AML-193 (cell line): ENCODE measurements at regions not wholly inside any gene's neighbourhood (a gene's known extent, or its start where the extent isn't known, plus 50 kb on each side); places are given as distances from the start of the nearest gene placed in this dataset.
"Not testable (repeated sequence)": the region's sequence is repeated elsewhere in the genome, so short reads cannot be mapped to it uniquely, and the experiment has no call there.

ENCODE experiments used
- DNase-seq, 2 experiments: peaks; one replicate each; lab custom pipeline; 2025; lab: John Stamatoyannopoulos, UW

DNA sequence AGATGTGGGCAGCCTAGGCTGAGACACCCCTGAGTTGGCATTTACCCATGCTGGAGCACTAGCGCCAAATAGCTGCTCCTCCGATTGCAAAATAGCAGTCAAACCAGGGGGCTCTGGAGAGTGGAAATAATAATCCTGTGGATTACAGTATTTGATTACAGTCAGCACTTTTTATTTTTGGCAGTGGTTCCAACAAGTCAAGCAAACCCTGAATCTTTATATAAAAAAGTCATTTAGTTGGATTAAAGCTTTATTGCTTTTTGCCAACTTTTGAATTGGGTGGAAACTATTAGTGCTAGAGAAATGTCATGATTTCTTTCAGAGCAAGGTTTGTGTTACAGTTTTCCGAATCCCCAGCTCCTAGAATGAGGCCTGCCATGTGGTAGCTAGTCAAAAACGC is 99.3 kb upstream of the FAM20A start:
- DNase-seq: no peak

DNA sequence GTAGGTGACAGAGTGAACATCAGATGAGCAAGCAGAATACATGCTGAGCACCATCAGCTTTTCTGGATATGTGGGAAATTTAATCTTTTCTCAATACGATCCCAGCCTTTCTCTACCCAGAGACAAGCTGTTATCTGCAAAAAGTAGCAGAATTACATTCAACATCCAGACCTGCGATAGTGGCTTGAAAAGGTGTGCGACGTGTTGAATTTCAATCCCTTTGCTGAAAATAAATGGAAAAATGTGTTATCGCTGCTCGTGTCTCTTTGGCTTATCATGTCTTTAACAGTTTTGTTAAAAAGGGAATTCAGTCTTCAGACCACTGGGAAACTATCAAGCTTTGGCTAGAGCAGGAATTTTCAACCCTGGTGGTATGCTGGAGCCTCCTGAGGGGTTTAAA is 98.8 kb upstream of the FAM20A start:
- no peak for DNase-seq

DNA sequence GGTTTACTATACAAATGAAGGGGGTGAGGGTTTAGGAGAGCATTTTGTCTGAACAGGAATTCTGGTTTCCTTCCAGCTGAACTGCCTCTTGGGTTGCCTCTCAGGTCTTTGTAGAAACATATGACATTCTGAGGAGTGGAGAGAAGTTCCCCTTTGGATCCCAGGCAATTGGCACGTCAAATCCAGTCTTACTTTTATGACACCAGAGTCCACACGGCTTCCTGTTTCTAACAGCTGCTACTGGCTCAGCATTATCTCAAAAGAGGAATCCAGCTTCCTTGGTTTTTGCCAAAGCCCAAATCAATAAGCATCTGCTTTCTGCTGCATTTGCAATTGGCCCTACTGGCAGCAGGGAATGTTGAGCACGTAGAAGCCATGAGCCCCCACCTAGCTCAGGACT is 97.6 kb upstream of the FAM20A start:
- DNase-seq: no peak

- DNase-seq: peak in 1 of 2 experiments; percentile 22
Observed at GRCh38 chr17:68697850-68698361, 96.7 kb upstream of the FAM20A start.

- DNase-seq: no peak
Observed at GRCh38 chr17:68695659-68696058, 94.5 kb upstream of the FAM20A start.

GRCh38 chr17:68694791-68695485 is 93.8 kb upstream of the FAM20A start:
- DNase-seq: no peak

- no peak for DNase-seq
Observed at GRCh38 chr17:68693896-68694295, 92.7 kb upstream of the FAM20A start.

DNA sequence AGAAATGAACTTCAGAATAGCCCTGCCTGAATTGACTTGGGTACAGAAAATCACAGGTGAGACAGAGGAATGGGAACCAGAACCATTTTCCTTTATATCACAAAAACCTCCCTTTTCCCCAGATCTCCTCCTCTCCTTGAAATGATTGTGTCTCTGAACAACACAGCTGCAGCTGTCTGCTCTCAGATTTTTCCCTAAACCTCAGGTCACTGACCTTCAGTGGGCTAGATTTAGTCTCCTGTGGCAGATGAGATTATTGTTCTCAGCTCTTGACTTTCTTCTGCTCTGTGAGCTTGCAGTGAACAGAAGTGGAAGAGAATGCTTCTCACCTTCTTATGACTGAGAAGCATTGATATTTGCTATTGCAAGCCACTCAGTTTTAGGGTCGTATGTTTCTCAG is 92.3 kb upstream of the FAM20A start:
- no peak for DNase-seq

DNA sequence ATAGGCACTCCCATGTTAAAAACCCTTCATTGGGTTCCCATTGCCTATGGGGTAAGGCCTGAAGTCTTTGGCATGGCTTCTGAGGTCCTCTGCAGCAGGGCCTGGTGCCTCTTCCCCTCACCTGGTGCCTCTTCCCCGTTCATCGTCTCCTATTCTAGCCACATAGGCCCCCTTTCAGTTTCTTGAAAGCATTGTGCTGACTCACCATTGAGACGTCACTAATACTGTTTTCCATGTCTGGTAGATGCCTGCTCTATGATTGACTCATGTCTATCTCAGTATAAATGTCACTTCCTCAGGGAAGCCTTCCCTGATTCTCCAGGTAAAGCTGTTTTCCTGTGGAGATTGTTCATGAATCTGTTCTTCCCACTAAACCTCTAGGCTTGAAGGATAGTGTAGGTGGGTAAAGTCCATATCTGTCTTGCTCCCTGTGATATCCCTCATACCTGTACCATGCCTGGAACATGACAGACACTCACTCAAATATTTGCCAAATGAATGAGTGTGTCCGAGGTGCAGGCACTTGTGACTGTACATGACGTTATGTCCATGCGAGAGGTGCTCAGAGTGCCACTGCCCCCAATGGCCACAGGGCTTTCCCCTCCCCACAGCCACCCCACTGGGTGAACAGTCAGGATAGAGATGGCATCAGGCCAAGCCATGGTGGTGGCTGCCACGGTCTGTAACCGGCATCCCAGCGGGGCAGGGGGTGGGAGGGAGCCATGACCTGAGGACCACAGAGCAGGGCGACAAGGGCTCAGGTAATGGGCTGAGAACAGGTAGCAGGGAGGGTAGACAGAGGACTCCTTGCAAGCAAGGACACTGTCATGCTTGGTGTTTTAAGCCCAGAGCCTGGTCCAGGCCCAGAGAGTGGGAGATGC is 85.2 kb upstream of the FAM20A start:
- DNase-seq: no peak

GRCh38 chr17:68684949-68685357 is 83.8 kb upstream of the FAM20A start:
- no peak for DNase-seq

DNA sequence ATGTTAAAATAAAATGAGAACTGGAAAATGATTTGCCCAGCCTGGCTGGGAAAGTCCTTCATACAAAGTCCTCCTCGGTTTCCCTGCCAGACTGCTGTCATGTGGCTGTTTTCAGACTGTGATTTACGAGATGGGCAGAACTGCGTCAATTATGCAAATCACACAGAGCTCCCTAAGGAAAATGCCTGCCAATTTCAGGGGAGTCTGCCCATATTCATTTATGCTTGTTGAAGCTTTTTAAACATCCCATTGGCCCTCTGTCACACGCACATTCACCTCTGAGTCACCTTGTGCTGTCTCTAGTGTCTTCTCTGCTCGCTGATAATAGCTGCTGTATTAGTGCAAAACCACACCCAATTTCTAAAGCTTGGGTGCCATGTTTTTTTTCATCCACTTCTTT is 81.7 kb upstream of the FAM20A start:
- DNase-seq: no peak

DNA sequence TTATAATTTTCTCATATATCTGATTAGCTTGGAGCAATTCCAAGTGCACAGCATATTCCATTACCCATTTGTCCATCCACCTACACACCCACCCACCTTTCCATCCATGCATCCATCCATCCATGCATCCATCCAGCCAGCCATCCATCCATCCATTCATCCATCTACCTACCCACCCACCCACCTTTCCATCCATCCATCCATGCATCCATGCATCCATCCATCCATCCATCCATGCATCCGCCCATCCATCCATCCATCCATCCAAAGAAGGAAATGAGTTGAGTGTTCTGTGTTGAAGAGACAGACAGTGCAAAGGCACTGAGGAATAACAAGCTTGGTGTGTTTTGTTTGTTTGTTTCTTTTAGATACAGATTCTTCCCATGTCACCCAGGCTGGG is 78.7 kb upstream of the FAM20A start:
- no peak for DNase-seq

GRCh38 chr17:68676856-68677255 is 75.7 kb upstream of the FAM20A start:
- DNase-seq: no peak

- DNase-seq: no peak
Observed at GRCh38 chr17:68675723-68676122, 74.6 kb upstream of the FAM20A start.

DNA sequence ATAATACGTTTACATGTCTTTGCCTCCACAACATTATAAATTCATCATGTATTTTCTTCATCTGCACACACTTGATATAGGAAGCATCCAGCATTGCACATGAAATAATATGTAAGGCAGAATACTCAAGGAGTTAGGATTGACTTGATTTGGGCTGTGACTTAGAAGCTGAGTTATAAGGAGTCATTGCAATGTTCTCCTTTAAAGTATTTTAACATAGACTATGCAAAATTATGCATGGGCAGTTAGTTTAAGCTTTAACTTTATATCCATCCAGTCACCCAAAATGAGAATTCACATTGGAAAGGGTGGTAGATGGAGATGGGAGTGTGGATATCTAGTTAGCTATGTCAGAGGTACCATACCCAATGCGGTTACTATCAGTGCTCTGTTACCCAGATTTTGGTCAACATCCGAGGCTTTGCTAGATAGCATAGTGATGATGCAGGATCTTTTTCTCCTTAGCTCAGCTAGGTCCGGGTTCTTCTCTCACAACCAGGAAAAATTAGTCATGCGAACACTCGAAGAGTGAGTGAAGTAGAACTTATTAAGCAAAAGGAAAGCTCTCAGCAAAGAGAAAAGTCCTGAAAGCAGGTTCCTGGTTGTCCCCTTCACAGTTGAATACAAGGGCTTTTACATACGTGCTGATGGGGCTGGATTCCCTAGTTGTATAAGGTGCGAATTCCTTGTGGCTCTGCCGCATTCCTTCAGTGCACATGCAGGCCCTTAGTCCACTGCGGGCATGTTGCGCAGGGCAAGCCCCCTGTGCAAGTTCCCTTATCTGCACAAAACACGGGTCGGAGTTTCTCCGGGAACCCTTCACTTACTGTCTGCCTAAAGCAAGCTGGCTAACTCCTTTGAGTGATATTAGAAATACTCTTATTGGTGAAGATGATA is 73.1 kb upstream of the FAM20A start:
- DNase-seq: no peak

DNA sequence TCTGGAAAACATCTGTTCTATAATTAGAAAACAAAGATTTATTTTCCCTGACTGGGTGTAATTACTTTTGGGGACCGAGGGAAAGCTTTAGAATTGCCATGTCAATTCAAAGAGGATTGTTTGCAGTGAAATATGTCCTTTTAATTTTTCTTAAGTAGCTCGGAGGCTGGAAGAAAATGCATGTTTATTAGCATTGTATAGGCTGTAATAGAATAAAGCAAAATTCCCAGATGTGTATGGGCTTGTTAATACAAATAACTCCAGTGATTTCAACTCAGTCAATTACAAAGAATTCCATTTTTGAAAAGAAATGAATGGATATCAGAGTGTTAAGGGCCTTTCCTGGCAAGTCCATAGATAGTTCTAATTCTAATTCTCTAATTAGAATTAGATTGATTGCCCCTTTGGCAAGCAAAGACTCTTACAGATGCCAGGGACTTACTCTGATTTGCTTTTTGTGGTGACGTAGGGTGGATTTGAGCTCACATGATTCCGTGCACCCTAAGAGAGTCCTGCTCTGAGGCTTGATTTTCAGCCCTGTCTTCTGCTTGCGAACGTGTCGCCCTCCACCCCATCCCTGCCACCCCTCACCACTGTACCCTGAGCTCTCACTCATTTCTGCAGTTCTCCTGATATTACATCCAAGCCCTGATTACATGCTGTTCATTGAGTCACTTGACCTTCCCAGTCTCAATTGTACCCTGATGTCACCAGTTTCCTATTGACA is 70.0 kb upstream of the FAM20A start:
- DNase-seq: no peak

DNA sequence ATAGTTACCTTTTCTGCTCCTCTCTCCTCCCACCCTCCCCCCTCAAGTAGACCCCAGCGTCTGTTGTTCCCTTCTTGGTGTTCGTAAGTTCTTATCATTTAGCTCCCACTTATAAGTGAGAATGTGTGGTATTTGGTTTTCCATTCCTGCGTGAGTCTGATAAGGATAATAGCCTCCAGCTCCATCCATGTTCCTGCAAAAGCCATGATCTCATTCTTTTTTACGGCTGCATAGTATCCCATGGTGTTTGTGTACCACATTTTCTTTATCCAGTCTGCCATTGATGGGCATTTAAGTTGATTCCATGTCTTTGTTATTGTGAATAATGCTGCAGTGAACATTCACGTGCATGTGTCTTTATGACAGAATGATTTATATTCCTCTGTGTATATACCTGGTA is 65.3 kb upstream of the FAM20A start:
- DNase-seq: not testable (repeated sequence)

DNA sequence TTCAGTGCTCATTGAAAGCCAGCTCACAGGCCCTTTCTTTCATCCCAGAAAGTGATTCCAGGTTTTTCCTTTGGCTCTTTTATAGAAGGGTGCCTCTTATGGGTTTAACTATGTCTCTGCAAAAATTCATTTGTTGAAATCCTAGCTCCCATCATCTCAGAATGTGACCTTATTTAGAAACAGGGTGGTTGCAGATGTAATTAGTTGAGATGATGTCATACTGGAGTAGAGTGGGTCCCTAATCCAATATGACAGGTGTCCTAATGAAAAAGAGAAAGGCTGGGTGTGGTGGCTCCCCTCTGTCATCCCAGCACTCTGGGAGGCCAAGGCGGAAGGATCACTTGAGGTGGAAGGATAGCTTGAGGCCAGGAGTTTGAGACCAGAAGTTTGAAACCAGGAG is 64.2 kb upstream of the FAM20A start:
- no peak for DNase-seq

GRCh38 chr17:68662479-68662878 is 61.3 kb upstream of the FAM20A start:
- no peak for DNase-seq

DNA sequence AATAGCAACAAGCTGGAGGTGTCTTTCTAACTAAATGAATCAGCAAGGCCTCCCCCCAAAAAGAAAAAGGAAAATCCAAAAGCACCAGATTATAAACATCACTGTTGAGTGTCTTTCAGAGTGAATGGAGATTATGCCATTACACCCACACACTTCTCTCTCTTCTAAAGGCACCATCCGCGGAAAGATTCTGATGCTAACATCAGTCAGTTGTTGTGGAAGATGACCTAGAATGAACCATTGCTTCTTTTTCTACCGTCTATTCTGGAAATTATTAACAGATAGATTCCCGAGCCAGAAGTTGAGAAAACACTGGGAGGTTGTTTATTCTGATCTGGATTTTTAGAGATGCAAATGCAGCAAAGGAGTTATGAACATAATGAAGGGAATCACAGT is 60.9 kb upstream of the FAM20A start:
- DNase-seq: no peak

DNA sequence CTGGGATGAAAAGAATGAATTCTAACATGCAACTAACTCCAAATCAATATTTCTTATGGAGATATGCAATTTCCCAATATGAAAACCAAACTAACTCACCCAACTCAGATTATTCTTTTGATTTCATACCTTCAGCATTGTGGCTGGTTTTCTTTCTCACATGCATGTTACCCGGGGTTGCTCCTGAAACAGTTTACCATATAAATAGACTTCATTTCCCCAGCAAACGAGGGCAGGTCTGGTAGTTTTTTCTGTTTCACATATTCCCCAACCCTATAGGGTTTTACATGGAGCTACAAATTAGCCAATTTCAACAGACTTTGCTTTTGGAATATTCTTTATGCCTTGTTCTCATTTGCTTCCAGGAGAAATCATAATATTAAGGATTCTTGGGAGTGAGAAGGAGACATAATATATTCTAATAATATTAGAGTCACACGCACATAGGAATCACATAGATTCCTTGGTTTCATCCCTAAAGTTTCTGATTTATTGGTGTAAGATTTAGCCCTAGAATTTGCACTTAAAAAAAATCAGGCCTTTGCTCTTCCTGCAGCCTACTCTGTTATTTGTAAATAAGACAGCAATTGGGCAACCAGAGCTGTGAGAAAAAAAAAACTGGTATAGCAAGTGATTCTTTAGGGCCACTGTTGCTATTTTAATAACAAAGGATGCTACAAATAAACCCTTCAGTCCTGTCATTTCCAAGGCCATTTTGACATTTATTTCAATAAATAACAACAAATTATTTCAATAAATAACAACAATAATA is 60.3 kb upstream of the FAM20A start:
- DNase-seq: no peak
